HG03469 (cell line): ENCODE measurements at regions not wholly inside any gene's neighbourhood (a gene's known extent, or its start where the extent isn't known, plus 50 kb on each side); places are given as distances from the start of the nearest gene placed in this dataset.
"Not testable (repeated sequence)": the region's sequence is repeated elsewhere in the genome, so short reads cannot be mapped to it uniquely, and the experiment has no call there.

Experiments
- ATAC-seq: cut with Tn5 transposase; IDR thresholded peaks from one replicate; pipeline ENCODE4 v1.9.1; 2021; ENCODE audit warnings: mild to moderate bottlenecking, moderate library complexity, moderate number of reproducible peaks; ENCODE audit not compliant: unreplicated experiment

GRCh38 chr16:29248306-29248939 is 158.1 kb downstream of the NPIPB11 start:
- not testable (repeated sequence) for ATAC-seq

GRCh38 chr16:29246091-29246490 is 160.4 kb downstream of the NPIPB11 start:
- not testable (repeated sequence) for ATAC-seq

GRCh38 chr16:29237971-29238370 is 168.5 kb downstream of the NPIPB11 start:
- ATAC-seq = no peak

GRCh38 chr16:29237495-29237894 is 169.0 kb downstream of the NPIPB11 start:
- ATAC-seq = not testable (repeated sequence)

- not testable (repeated sequence) for ATAC-seq
Measured at GRCh38 chr16:29237023-29237422, 169.5 kb downstream of the NPIPB11 start.

- ATAC-seq = not testable (repeated sequence)
Measured at GRCh38 chr16:29235836-29236370, 170.6 kb downstream of the NPIPB11 start.

- ATAC-seq = not testable (repeated sequence)
Measured at GRCh38 chr16:29234536-29235275, 171.8 kb downstream of the NPIPB11 start.

- ATAC-seq = not testable (repeated sequence)
Measured at GRCh38 chr16:29233705-29234404, 172.7 kb downstream of the NPIPB11 start.

- ATAC-seq = no peak
Measured at GRCh38 chr16:29232811-29233704, 173.5 kb downstream of the NPIPB11 start.

GRCh38 chr16:29232160-29232705 is 174.3 kb downstream of the NPIPB11 start:
- ATAC-seq = not testable (repeated sequence)

- ATAC-seq = no peak
Measured at GRCh38 chr16:29231244-29231643, 175.3 kb downstream of the NPIPB11 start.

GRCh38 chr16:29230671-29231096 is 175.8 kb downstream of the NPIPB11 start:
- ATAC-seq = no peak

GRCh38 chr16:29230006-29230668 is 176.4 kb downstream of the NPIPB11 start:
- not testable (repeated sequence) for ATAC-seq

GRCh38 chr16:29229616-29230005 is 176.9 kb downstream of the NPIPB11 start:
- not testable (repeated sequence) for ATAC-seq

- ATAC-seq = not testable (repeated sequence)
Measured at GRCh38 chr16:29228664-29229611, 177.6 kb downstream of the NPIPB11 start.

- ATAC-seq = peak; percentile 52
Measured at GRCh38 chr16:29227751-29228663, 178.5 kb downstream of the NPIPB11 start.

GRCh38 chr16:29226782-29227181 is 179.7 kb downstream of the NPIPB11 start:
- ATAC-seq = no peak
